ENCODE measurements at regions not wholly inside any gene's neighbourhood (a gene's known extent, or its start where the extent isn't known, plus 50 kb on each side); places are given as distances from the start of the nearest gene placed in this dataset.

GRCh38 chr2:193521523-193521922 lies 1326.8 kb upstream of the TMEFF2 start:
- TF ChIP-seq EZH2 (IDR thresholded peaks at IDR 0.05; ENCODE audit: borderline replicate concordance, insufficient read depth, low read depth, low read length, poor library complexity, severe bottlenecking) (no peak), CTCF (IDR thresholded peaks at IDR 0.05) (no peak)
- Histone ChIP-seq H3K9ac (ENCODE audit: low read length) (no peak overlapping the region), H3K4me2 (replicated peaks; ENCODE audit: low read depth, low read length, poor library complexity, severe bottlenecking) (no peak overlapping the region), H3K4me1 (ENCODE audit: control insufficient read depth in 2 of 2, insufficient read depth in 2 of 2, low read length in 2 of 2) (no peaks in the 10 kb centered on the region), H3K27ac (ENCODE audit: low read length in 2 of 2) (no peak overlapping the region), H3K4me3 (ENCODE audit: control extremely low read depth in 1 of 5, extremely low read depth in 1 of 5, insufficient read depth in 1 of 5, low read depth in 2 of 5, low read length in 4 of 5) (no peak overlapping the region), H3K36me3 (replicated peaks in 1 of 2; ENCODE audit: control extremely low read depth in 1 of 2, control insufficient read depth in 1 of 2, extremely low read depth in 1 of 2, insufficient read depth in 2 of 2, low read length in 1 of 2) (no peaks in the 10 kb centered on the region), H3K27me3 (replicated peaks in 1 of 4; ENCODE audit: control extremely low read depth in 1 of 4, control insufficient read depth in 3 of 4, insufficient read depth in 4 of 4, low read length in 3 of 4) (no peaks in the 10 kb centered on the region), H3K79me2 (ENCODE audit: control insufficient read depth, insufficient read depth, low read length) (no peaks in the 10 kb centered on the region), H4K20me1 (ENCODE audit: control insufficient read depth, insufficient read depth, low read length, poor library complexity, severe bottlenecking) (no peaks in the 10 kb centered on the region), H3K9me3 (ENCODE audit: control extremely low read depth in 1 of 3, control insufficient read depth in 2 of 3, insufficient read depth in 1 of 3, low read length in 2 of 3) (no peaks in the 10 kb centered on the region), H2AFZ (ENCODE audit: insufficient read depth, low read depth, low read length, poor library complexity, severe bottlenecking) (no peak overlapping the region)
- ChIA-PET POLR2A (no interaction called here), CTCF (no interaction called here)
- WGBS (ENCODE audit: insufficient coverage), result 100% methylated on average over 1 of the region's 2 CpGs
- peaks cover 4% of the 10 kb centered on the region for H3K9me3 Mint-ChIP-seq (ENCODE audit: insufficient read depth)
- H3K27me3 Mint-ChIP-seq, result no peaks in the 10 kb centered on the region
- ATAC-seq (ENCODE audit: low read depth) (no peak), DNase-seq (no peak)
- H3K27ac Mint-ChIP-seq, result no peak overlapping the region
- no peak overlapping the region for H3K4me3 Mint-ChIP-seq
- no peaks in the 10 kb centered on the region for H3K4me1 Mint-ChIP-seq
- intact Hi-C loops (cut with micrococcal nuclease), result no loop called here

GRCh38 chr2:193520709-193521458 lies 1326.2 kb upstream of the TMEFF2 start:
- no peaks in the 10 kb centered on the region for H4K20me1 ChIP-seq (ENCODE audit: control insufficient read depth, insufficient read depth, low read length, poor library complexity, severe bottlenecking)
- Mint-ChIP-seq H3K27me3 (no peaks in the 10 kb centered on the region), H3K9me3 (ENCODE audit: insufficient read depth) (peaks cover 4% of the 10 kb centered on the region), H3K27ac (no peak overlapping the region), H3K4me1 (no peaks in the 10 kb centered on the region), H3K4me3 (no peak overlapping the region)
- 72% methylated on average over 2 of the region's 5 CpGs for WGBS (ENCODE audit: insufficient coverage)
- H3K36me3 ChIP-seq (replicated peaks in 1 of 2; ENCODE audit: control extremely low read depth in 1 of 2, control insufficient read depth in 1 of 2, extremely low read depth in 1 of 2, insufficient read depth in 2 of 2, low read length in 1 of 2), result no peaks in the 10 kb centered on the region
- H3K4me2 ChIP-seq (replicated peaks; ENCODE audit: low read depth, low read length, poor library complexity, severe bottlenecking), result no peak overlapping the region
- no peaks in the 10 kb centered on the region for H3K79me2 ChIP-seq (ENCODE audit: control insufficient read depth, insufficient read depth, low read length)
- no peak overlapping the region for H3K9ac ChIP-seq (ENCODE audit: low read length)
- no peaks in the 10 kb centered on the region for H3K4me1 ChIP-seq (ENCODE audit: control insufficient read depth in 2 of 2, insufficient read depth in 2 of 2, low read length in 2 of 2)
- TF ChIP-seq CTCF (IDR thresholded peaks at IDR 0.05), result no peak
- TF ChIP-seq EZH2 (IDR thresholded peaks at IDR 0.05; ENCODE audit: borderline replicate concordance, insufficient read depth, low read depth, low read length, poor library complexity, severe bottlenecking), result no peak
- no peak for ATAC-seq (ENCODE audit: low read depth)
- H3K9me3 ChIP-seq (ENCODE audit: control extremely low read depth in 1 of 3, control insufficient read depth in 2 of 3, insufficient read depth in 1 of 3, low read length in 2 of 3), result no peaks in the 10 kb centered on the region
- H3K4me3 ChIP-seq (ENCODE audit: control extremely low read depth in 1 of 5, extremely low read depth in 1 of 5, insufficient read depth in 1 of 5, low read depth in 2 of 5, low read length in 4 of 5), result no peak overlapping the region
- POLR2A ChIA-PET, result no interaction called here
- CTCF ChIA-PET, result no interaction called here
- H3K27me3 ChIP-seq (replicated peaks in 1 of 4; ENCODE audit: control extremely low read depth in 1 of 4, control insufficient read depth in 3 of 4, insufficient read depth in 4 of 4, low read length in 3 of 4), result no peaks in the 10 kb centered on the region
- intact Hi-C loops (cut with micrococcal nuclease), result no loop called here
- no peak for DNase-seq
- H3K27ac ChIP-seq (ENCODE audit: low read length in 2 of 2), result no peak overlapping the region
- no peak overlapping the region for H2AFZ ChIP-seq (ENCODE audit: insufficient read depth, low read depth, low read length, poor library complexity, severe bottlenecking)

Data from B cell (primary cell).